ENCODE measurements at regions not wholly inside any gene's neighbourhood (a gene's known extent, or its start where the extent isn't known, plus 50 kb on each side); places are given as distances from the start of the nearest gene placed in this dataset.

GRCh38 chr7:37555528-37555927 is 106.9 kb upstream of the ELMO1 start:
- no peaks in the 10 kb centered on the region for H3K9me3 ChIP-seq (ENCODE audit: control insufficient read depth, insufficient read depth, low read depth, low read length)
- ChIA-PET CTCF (interaction anchor here (0.6 kb wide), 1 partner anchor 108 kb away, joined by 3 read pairs; no protein-coding TSS in a partner anchor), POLR2A (no interaction called here)
- no peaks in the 10 kb centered on the region for H3K36me3 ChIP-seq (ENCODE audit: control insufficient read depth in 2 of 2, insufficient read depth in 1 of 2, low read length in 2 of 2)
- no peak overlapping the region for H3K4me3 ChIP-seq (ENCODE audit: low read depth, low read length)
- TF ChIP-seq, protein P1, sequence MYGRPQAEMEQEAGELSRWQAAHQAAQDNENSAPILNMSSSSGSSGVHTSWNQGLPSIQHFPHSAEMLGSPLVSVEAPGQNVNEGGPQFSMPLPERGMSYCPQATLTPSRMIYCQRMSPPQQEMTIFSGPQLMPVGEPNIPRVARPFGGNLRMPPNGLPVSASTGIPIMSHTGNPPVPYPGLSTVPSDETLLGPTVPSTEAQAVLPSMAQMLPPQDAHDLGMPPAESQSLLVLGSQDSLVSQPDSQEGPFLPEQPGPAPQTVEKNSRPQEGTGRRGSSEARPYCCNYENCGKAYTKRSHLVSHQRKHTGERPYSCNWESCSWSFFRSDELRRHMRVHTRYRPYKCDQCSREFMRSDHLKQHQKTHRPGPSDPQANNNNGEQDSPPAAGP (tag by site-specific recombination; IDR thresholded peaks at IDR 0.05) = no peak
- TF ChIP-seq REPIN1 (tag by site-specific recombination; IDR thresholded peaks at IDR 0.05; ENCODE audit: low read depth) = no peak
- no peak for TF ChIP-seq ZNF2 (tag by site-specific recombination; IDR thresholded peaks at IDR 0.05)
- TF ChIP-seq SCRT2 (tag by site-specific recombination; IDR thresholded peaks at IDR 0.05) = no peak
- no peak for TF ChIP-seq ZBTB49 (tag by site-specific recombination; IDR thresholded peaks at IDR 0.05; ENCODE audit: low read depth)
- no peak for TF ChIP-seq ZNF561 (tag by site-specific recombination; IDR thresholded peaks at IDR 0.05; ENCODE audit: borderline replicate concordance)
- TF ChIP-seq ZNF350 (tag by site-specific recombination; IDR thresholded peaks at IDR 0.05) = no peak
- TF ChIP-seq ZNF549 (tag by site-specific recombination; IDR thresholded peaks at IDR 0.05) = no peak
- no peak for TF ChIP-seq ZNF548 (tag by site-specific recombination; IDR thresholded peaks at IDR 0.05)
- no peak for TF ChIP-seq ZFP37 (tag by site-specific recombination; IDR thresholded peaks at IDR 0.05)
- TF ChIP-seq, protein P2, sequence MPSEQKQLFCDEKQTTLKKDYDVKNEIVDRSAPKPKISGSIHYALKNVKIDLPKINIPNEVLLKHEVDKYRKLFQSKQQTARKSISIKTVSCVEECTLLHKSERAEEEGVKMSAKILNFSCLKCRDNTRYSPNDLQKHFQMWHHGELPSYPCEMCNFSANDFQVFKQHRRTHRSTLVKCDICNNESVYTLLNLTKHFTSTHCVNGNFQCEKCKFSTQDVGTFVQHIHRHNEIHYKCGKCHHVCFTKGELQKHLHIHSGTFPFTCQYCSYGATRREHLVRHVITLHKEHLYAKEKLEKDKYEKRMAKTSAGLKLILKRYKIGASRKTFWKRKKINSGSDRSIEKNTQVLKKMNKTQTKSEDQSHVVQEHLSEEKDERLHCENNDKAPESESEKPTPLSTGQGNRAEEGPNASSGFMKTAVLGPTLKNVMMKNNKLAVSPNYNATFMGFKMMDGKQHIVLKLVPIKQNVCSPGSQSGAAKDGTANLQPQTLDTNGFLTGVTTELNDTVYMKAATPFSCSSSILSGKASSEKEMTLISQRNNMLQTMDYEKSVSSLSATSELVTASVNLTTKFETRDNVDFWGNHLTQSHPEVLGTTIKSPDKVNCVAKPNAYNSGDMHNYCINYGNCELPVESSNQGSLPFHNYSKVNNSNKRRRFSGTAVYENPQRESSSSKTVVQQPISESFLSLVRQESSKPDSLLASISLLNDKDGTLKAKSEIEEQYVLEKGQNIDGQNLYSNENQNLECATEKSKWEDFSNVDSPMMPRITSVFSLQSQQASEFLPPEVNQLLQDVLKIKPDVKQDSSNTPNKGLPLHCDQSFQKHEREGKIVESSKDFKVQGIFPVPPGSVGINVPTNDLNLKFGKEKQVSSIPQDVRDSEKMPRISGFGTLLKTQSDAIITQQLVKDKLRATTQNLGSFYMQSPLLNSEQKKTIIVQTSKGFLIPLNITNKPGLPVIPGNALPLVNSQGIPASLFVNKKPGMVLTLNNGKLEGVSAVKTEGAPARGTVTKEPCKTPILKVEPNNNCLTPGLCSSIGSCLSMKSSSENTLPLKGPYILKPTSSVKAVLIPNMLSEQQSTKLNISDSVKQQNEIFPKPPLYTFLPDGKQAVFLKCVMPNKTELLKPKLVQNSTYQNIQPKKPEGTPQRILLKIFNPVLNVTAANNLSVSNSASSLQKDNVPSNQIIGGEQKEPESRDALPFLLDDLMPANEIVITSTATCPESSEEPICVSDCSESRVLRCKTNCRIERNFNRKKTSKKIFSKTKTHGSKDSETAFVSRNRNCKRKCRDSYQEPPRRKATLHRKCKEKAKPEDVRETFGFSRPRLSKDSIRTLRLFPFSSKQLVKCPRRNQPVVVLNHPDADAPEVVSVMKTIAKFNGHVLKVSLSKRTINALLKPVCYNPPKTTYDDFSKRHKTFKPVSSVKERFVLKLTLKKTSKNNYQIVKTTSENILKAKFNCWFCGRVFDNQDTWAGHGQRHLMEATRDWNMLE (tag by site-specific recombination; conservative IDR thresholded peaks at IDR 0.05; ENCODE audit: low read depth) = no peak
- TF ChIP-seq PRDM1 (tag by site-specific recombination; IDR thresholded peaks at IDR 0.05) = no peak
- TF ChIP-seq KLF10 (tag by site-specific recombination; IDR thresholded peaks at IDR 0.05) = no peak
- TF ChIP-seq ZNF624 (tag by site-specific recombination; IDR thresholded peaks at IDR 0.05) = no peak
- TF ChIP-seq ZFP69B (tag by site-specific recombination; IDR thresholded peaks at IDR 0.05) = no peak
- H3K4me1 ChIP-seq (ENCODE audit: control insufficient read depth, insufficient read depth, low read length) = no peaks in the 10 kb centered on the region
- no peak overlapping the region for H3K27ac ChIP-seq (ENCODE audit: extremely low read depth, low read depth, low read length)

GRCh38 chr7:37557571-37558209 is 109.0 kb upstream of the ELMO1 start:
- no peak for TF ChIP-seq REPIN1 (tag by site-specific recombination; IDR thresholded peaks at IDR 0.05; ENCODE audit: low read depth)
- TF ChIP-seq GLI2 (tag by site-specific recombination; IDR thresholded peaks at IDR 0.05; ENCODE audit: borderline replicate concordance, low read depth) = no peak
- TF ChIP-seq MYNN (tag by site-specific recombination; IDR thresholded peaks at IDR 0.05; ENCODE audit: borderline replicate concordance) = no peak
- TF ChIP-seq, protein P3, sequence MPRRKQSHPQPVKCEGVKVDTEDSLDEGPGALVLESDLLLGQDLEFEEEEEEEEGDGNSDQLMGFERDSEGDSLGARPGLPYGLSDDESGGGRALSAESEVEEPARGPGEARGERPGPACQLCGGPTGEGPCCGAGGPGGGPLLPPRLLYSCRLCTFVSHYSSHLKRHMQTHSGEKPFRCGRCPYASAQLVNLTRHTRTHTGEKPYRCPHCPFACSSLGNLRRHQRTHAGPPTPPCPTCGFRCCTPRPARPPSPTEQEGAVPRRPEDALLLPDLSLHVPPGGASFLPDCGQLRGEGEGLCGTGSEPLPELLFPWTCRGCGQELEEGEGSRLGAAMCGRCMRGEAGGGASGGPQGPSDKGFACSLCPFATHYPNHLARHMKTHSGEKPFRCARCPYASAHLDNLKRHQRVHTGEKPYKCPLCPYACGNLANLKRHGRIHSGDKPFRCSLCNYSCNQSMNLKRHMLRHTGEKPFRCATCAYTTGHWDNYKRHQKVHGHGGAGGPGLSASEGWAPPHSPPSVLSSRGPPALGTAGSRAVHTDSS (tag by site-specific recombination; IDR thresholded peaks at IDR 0.05) = no peak
- no peak for TF ChIP-seq ZNF585B (tag by site-specific recombination; IDR thresholded peaks at IDR 0.05)
- TF ChIP-seq TRIM28 (IDR thresholded peaks at IDR 0.05; ENCODE audit: borderline replicate concordance, low read length) = no peak
- no peak for TF ChIP-seq ZNF433 (tag by site-specific recombination; IDR thresholded peaks at IDR 0.05; ENCODE audit: low read depth)
- no peak for TF ChIP-seq ZNF426 (tag by site-specific recombination; IDR thresholded peaks at IDR 0.05)
- TF ChIP-seq, protein P4, sequence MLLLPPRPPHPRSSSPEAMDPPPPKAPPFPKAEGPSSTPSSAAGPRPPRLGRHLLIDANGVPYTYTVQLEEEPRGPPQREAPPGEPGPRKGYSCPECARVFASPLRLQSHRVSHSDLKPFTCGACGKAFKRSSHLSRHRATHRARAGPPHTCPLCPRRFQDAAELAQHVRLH (tag by site-specific recombination; IDR thresholded peaks at IDR 0.05) = no peak
- Histone ChIP-seq H3K9me3 (ENCODE audit: control insufficient read depth, insufficient read depth, low read depth, low read length) (no peaks in the 10 kb centered on the region), H3K36me3 (ENCODE audit: control insufficient read depth in 2 of 2, insufficient read depth in 1 of 2, low read length in 2 of 2) (no peaks in the 10 kb centered on the region), H3K27ac (ENCODE audit: extremely low read depth, low read depth, low read length) (no peak overlapping the region), H3K4me1 (ENCODE audit: control insufficient read depth, insufficient read depth, low read length) (no peaks in the 10 kb centered on the region), H3K4me3 (ENCODE audit: low read depth, low read length) (no peak overlapping the region)
- POLR2A ChIA-PET = no interaction called here
- CTCF ChIA-PET = no interaction called here

Data from HEK293 (cell line).